MM.1S (cell line): ENCODE measurements at regions not wholly inside any gene's neighbourhood (a gene's known extent, or its start where the extent isn't known, plus 50 kb on each side); places are given as distances from the start of the nearest gene placed in this dataset.

Source experiments
- DNase-seq: peaks from one replicate; pipeline ENCODE4 v3.0.0-alpha.2; 2015
- H2AFZ ChIP-seq: fragments of 300-600 bp; sonication (generic); 2 replicates; pipeline ENCODE4 v1.6.0; 2016; ENCODE audit warnings: antibody characterized with exemption, low read length
- H3F3A ChIP-seq: fragments of 300-600 bp; sonication (generic); 2 replicates; pipeline ENCODE4 v1.6.1; 2016; ENCODE audit warnings: mild to moderate bottlenecking, antibody characterized with exemption, low read length, moderate library complexity, mixed read lengths; ENCODE audit not compliant: insufficient read depth
- H3K27ac ChIP-seq: fragments of 300-600 bp; sonication (generic); 2 replicates; pipeline ENCODE4 v1.5.1; 2016; ENCODE audit warnings: mild to moderate bottlenecking, low read length
- H3K27me3 ChIP-seq: fragments of 300-600 bp; sonication (generic); replicated peaks from 2 replicates; pipeline ENCODE4 v1.6.0; 2016; ENCODE audit warnings: low read length; ENCODE audit not compliant: insufficient read depth
- H3K36me3 ChIP-seq: fragments of 300-600 bp; sonication (generic); replicated peaks from 2 replicates; pipeline ENCODE4 v1.6.1; 2016; ENCODE audit warnings: mild to moderate bottlenecking, low read length, mixed read lengths; ENCODE audit not compliant: insufficient read depth
- H3K4me1 ChIP-seq: fragments of 300-600 bp; sonication (generic); 2 replicates; pipeline ENCODE4 v1.6.1; 2016; ENCODE audit warnings: low read length, mixed read lengths
- H3K4me2 ChIP-seq: fragments of 300-600 bp; sonication (generic); 2 replicates; pipeline ENCODE4 v1.6.0; 2016; ENCODE audit warnings: low read depth, low read length
- H3K4me3 ChIP-seq: fragments of 300-600 bp; sonication (generic); 2 replicates; pipeline ENCODE4 v1.5.1; 2016; ENCODE audit warnings: low read length, mixed read lengths
- H3K79me2 ChIP-seq: fragments of 300-600 bp; sonication (generic); 2 replicates; pipeline ENCODE4 v1.6.1; 2016; ENCODE audit warnings: mixed run types, low read length, mixed read lengths
- H3K9ac ChIP-seq: fragments of 300-600 bp; sonication (generic); 2 replicates; pipeline ENCODE4 v1.6.1; 2016; ENCODE audit warnings: low read length, mixed read lengths
- H3K9me2 ChIP-seq: fragments of 300-600 bp; sonication (generic); replicated peaks from 2 replicates; pipeline ENCODE4 v1.6.1; 2016; ENCODE audit warnings: mild to moderate bottlenecking, low read length, mixed read lengths; ENCODE audit not compliant: insufficient read depth
- H3K9me3 ChIP-seq: fragments of 300-600 bp; sonication (generic); replicated peaks from 2 replicates; pipeline ENCODE4 v1.6.1; 2016; ENCODE audit warnings: mild to moderate bottlenecking, low read length, mixed read lengths; ENCODE audit not compliant: insufficient read depth
- H4K20me1 ChIP-seq: fragments of 300-600 bp; sonication (generic); 2 replicates; pipeline ENCODE4 v1.6.1; 2016; ENCODE audit warnings: mild to moderate bottlenecking, low read length, moderate library complexity, mixed read lengths; ENCODE audit not compliant: insufficient read depth
- EZH2 ChIP-seq: fragments of 300-600 bp; sonication (generic); optimal IDR thresholded peaks from 2 replicates; pipeline ENCODE3; 2017; ENCODE audit warnings: low read depth, mild to moderate bottlenecking, antibody characterized with exemption, low read length, mixed read lengths
- EZH2phosphoT487 ChIP-seq: fragments of 300-600 bp; sonication (generic); IDR thresholded peaks from 2 replicates; pipeline ENCODE4 v1.6.1; 2018; ENCODE audit warnings: antibody characterized with exemption, low read length
- TF ChIP-seq, protein P1 (sequence below): fragments of 300-600 bp; sonication (generic); IDR thresholded peaks from 2 replicates; pipeline ENCODE4 v1.5.1; 2016; ENCODE audit warnings: antibody characterized with exemption, low read length, mixed read lengths

DNA sequence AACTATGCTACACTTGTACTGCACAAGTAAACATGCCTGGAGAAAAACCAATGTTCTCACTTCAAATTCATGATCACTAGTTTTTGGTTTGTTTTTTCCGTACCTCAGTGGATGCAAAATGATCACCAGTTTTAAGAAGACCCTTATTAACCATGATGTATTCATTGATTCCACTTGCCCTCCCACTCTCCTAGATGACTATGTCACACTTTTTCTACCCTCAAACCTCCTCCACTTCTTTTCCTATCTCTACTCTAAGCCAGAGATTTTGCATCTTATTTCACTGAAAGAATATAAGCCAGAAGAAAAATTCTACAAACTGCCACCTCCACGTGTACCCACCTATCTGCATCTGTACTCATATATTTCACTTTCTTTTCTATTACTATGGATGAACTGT is 186.2 kb upstream of the NAMPT start:
- Histone ChIP-seq H3K4me2 (no peak overlapping the region), H3K9me2 (no peaks in the 10 kb centered on the region), H3K36me3 (no peaks in the 10 kb centered on the region), H3K79me2 (no peaks in the 10 kb centered on the region), H3K9ac (no peak overlapping the region), H3K9me3 (no peaks in the 10 kb centered on the region), H3F3A (no peaks in the 10 kb centered on the region), H3K4me3 (no peak overlapping the region), H3K4me1 (no peaks in the 10 kb centered on the region), H3K27me3 (no peaks in the 10 kb centered on the region), H4K20me1 (no peaks in the 10 kb centered on the region), H2AFZ (no peak overlapping the region), H3K27ac (no peak overlapping the region)
- TF ChIP-seq EZH2phosphoT487 (no peak), EZH2 (no peak)
- TF ChIP-seq, protein P1, sequence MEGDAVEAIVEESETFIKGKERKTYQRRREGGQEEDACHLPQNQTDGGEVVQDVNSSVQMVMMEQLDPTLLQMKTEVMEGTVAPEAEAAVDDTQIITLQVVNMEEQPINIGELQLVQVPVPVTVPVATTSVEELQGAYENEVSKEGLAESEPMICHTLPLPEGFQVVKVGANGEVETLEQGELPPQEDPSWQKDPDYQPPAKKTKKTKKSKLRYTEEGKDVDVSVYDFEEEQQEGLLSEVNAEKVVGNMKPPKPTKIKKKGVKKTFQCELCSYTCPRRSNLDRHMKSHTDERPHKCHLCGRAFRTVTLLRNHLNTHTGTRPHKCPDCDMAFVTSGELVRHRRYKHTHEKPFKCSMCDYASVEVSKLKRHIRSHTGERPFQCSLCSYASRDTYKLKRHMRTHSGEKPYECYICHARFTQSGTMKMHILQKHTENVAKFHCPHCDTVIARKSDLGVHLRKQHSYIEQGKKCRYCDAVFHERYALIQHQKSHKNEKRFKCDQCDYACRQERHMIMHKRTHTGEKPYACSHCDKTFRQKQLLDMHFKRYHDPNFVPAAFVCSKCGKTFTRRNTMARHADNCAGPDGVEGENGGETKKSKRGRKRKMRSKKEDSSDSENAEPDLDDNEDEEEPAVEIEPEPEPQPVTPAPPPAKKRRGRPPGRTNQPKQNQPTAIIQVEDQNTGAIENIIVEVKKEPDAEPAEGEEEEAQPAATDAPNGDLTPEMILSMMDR: no peak
- no peak for DNase-seq

DNA sequence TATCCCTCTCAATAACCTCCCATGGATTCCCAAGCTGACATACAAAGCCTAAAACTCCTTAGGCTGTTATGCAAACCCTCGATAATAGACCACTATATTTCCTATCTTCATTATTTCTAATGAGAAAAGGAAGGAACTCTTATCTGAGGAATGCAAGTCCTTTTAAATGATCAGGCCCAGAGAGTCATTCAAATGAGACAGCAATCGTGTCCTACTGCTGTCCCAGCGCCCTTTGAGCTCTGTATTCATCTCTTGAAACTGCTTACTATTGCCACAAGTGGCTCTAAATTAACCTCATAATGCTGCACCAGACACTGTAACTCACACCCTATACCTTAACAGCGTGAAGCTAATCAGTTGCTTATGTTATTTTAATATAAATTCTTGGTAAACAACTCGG is 182.1 kb upstream of the NAMPT start:
- Histone ChIP-seq H3K36me3 (no peaks in the 10 kb centered on the region), H4K20me1 (no peaks in the 10 kb centered on the region), H3K27me3 (no peaks in the 10 kb centered on the region), H3K4me1 (peaks cover 14% of the 10 kb centered on the region), H3F3A (no peaks in the 10 kb centered on the region), H3K9ac (no peak overlapping the region), H3K9me3 (no peaks in the 10 kb centered on the region), H2AFZ (no peak overlapping the region), H3K79me2 (no peaks in the 10 kb centered on the region), H3K4me2 (no peak overlapping the region), H3K9me2 (no peaks in the 10 kb centered on the region), H3K4me3 (no peak overlapping the region), H3K27ac (no peak overlapping the region)
- DNase-seq: no peak
- TF ChIP-seq, protein P1: no peak
- TF ChIP-seq EZH2phosphoT487 (no peak), EZH2 (no peak)

DNA sequence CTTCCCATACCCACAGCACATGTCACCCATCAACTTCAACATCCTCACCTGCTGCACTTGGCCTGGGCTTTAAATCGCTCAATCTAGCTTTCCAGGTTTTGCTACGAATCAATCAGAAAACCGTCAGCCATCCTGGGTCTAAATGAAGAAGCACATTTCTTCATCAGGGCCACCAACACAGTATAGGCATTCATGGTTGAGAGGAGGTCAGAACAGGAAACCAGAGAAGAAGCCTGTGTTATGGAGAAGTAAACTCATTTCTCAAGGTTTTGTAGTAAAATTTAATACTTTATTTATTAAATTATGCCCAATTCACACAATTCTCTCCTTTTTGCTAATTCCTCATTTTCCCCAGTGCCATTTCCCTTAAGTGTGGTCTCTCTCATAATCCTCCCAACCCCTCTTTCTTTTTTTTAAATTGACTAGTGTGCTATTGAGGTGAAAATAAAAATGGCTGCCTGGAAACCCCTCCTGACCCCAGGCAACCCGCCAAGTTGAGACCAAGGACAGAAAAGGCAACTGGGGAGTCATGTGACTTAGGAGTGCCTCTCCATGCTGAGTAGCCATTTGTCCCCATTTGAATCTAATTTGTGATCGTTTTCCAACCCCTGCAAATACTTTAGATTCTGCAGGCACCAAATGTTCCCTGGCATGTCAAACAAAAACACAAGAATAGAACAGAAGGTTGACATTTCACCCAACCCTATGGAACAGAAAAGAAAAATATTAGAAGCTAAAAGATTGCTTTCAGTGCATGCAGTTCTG is 181.1 kb upstream of the NAMPT start:
- Histone ChIP-seq H3K4me1 (peaks cover 14% of the 10 kb centered on the region), H3K27me3 (no peaks in the 10 kb centered on the region), H3F3A (no peaks in the 10 kb centered on the region), H3K27ac (no peak overlapping the region), H3K9me2 (no peaks in the 10 kb centered on the region), H3K4me3 (no peak overlapping the region), H3K9ac (no peak overlapping the region), H3K36me3 (no peaks in the 10 kb centered on the region), H3K79me2 (no peaks in the 10 kb centered on the region), H4K20me1 (no peaks in the 10 kb centered on the region), H3K4me2 (no peak overlapping the region), H3K9me3 (no peaks in the 10 kb centered on the region), H2AFZ (no peak overlapping the region)
- DNase-seq: no peak
- no peak for TF ChIP-seq EZH2phosphoT487
- TF ChIP-seq, protein P1: no peak
- no peak for TF ChIP-seq EZH2
